PC-3 (cell line): ENCODE measurements at regions not wholly inside any gene's neighbourhood (a gene's known extent, or its start where the extent isn't known, plus 50 kb on each side); places are given as distances from the start of the nearest gene placed in this dataset.

Experiments used
- CTCF ChIP-seq: fragments of 300-600 bp; sonication (generic); conservative IDR thresholded peaks from 2 replicates; pipeline ENCODE4 v1.5.1; 2017; ENCODE audit warnings: antibody characterized with exemption, low read depth, mild to moderate bottlenecking, low read length
- EZH2 ChIP-seq: fragments of 300-600 bp; sonication (generic); IDR thresholded peaks from one replicate; pipeline ENCODE4 v1.6.1; 2017; ENCODE audit warnings: antibody characterized with exemption, mild to moderate bottlenecking, low read length; ENCODE audit not compliant: unreplicated experiment

GRCh38 chrX:22399437-22400192 lies 126.9 kb downstream of the CBLL2 start:
- no peak for TF ChIP-seq CTCF
- no peak for TF ChIP-seq EZH2
